Endodermal cell (in vitro differentiated cells): ENCODE measurements at regions not wholly inside any gene's neighbourhood (a gene's known extent, or its start where the extent isn't known, plus 50 kb on each side); places are given as distances from the start of the nearest gene placed in this dataset.

Experiments used
- DNase-seq: peaks from one replicate; pipeline ENCODE4 v3.0.0-alpha.2; 2017
- H3K27ac ChIP-seq: 2 replicates; pipeline ENCODE4 v1.5.1; 2013; ENCODE audit warnings: mild to moderate bottlenecking, low read depth, low read length, moderate library complexity
- H3K27me3 ChIP-seq: 2 replicates; pipeline ENCODE4 v1.6.1; 2013; ENCODE audit warnings: mild to moderate bottlenecking, low read length, moderate library complexity; ENCODE audit not compliant: insufficient read depth, control insufficient read depth, poor library complexity, severe bottlenecking
- H3K36me3 ChIP-seq: 2 replicates; pipeline ENCODE4 v1.7.0; 2013; ENCODE audit warnings: mild to moderate bottlenecking, low read length, moderate library complexity; ENCODE audit not compliant: control insufficient read depth, insufficient read depth
- H3K4me1 ChIP-seq: one replicate; pipeline ENCODE4 v1.7.0; 2013; ENCODE audit warnings: low read length; ENCODE audit not compliant: control insufficient read depth, insufficient read depth
- H3K4me3 ChIP-seq: 2 replicates; pipeline ENCODE4 v1.5.1; 2013; ENCODE audit warnings: mild to moderate bottlenecking, low read length, moderate library complexity
- H3K9ac ChIP-seq: 2 replicates; pipeline ENCODE4 v1.6.1; 2013; ENCODE audit warnings: mild to moderate bottlenecking, low read length, moderate library complexity; ENCODE audit not compliant: poor library complexity, severe bottlenecking; ENCODE audit errors: extremely low read depth
- H3K9me3 ChIP-seq: 2 replicates; pipeline ENCODE4 v1.6.1; 2013; ENCODE audit warnings: mild to moderate bottlenecking, low read length, moderate library complexity; ENCODE audit not compliant: control insufficient read depth
- H3K27ac Mint-ChIP-seq: 2 replicates; pipeline ENCODE4 v1.8.0; 2020; ENCODE audit warnings: mixed read lengths
- H3K27me3 Mint-ChIP-seq: 2 replicates; pipeline ENCODE4 v1.8.0; 2021; ENCODE audit warnings: mild to moderate bottlenecking, mixed read lengths; ENCODE audit not compliant: insufficient read depth
- H3K36me3 Mint-ChIP-seq: 2 replicates; pipeline ENCODE4 v1.8.0; 2020; ENCODE audit warnings: low read depth, mixed read lengths
- H3K4me1 Mint-ChIP-seq: 2 replicates; pipeline ENCODE4 v1.8.0; 2020; ENCODE audit warnings: mixed read lengths
- H3K4me3 Mint-ChIP-seq: 2 replicates; pipeline ENCODE4 v1.8.0; 2020; ENCODE audit warnings: mild to moderate bottlenecking, moderate library complexity, mixed read lengths
- H3K9me3 Mint-ChIP-seq: 2 replicates; pipeline ENCODE4 v1.8.0; 2020; ENCODE audit warnings: mild to moderate bottlenecking, mixed read lengths
- CTCF ChIP-seq: fragments of 200-600 bp; sonication (generic); conservative IDR thresholded peaks from 2 replicates; pipeline ENCODE4 v1.5.0; 2021; ENCODE audit warnings: antibody characterized with exemption, mild to moderate bottlenecking
- WGBS, 2 experiments: methylation state at CpG; one replicate each; pipeline versions ENCODE4 v1.1.5 to v1.1.7; 2013; ENCODE audit warnings: missing lambda C conversion rate in 2 of 2, mixed read lengths in 1 of 2; ENCODE audit not compliant: insufficient coverage in 1 of 2, insufficient read length in 1 of 2; 5-methylcytosine and 5-hydroxymethylcytosine counted together

GRCh38 chr2:195594919-195595694 is 61.9 kb upstream of the SLC39A10 start:
- H3K27me3 Mint-ChIP-seq: peaks cover 3% of the 10 kb centered on the region
- no peak overlapping the region for H3K27ac Mint-ChIP-seq
- peaks cover 34% of the 10 kb centered on the region for H3K4me1 Mint-ChIP-seq
- Histone ChIP-seq H3K36me3 (no peaks in the 10 kb centered on the region), H3K9me3 (no peaks in the 10 kb centered on the region), H3K4me1 (peaks cover 5% of the 10 kb centered on the region), H3K27me3 (peaks cover 36% of the 10 kb centered on the region), H3K9ac (no peak overlapping the region), H3K27ac (no peak overlapping the region), H3K4me3 (peak overlapping the region; percentile 47)
- no peaks in the 10 kb centered on the region for H3K36me3 Mint-ChIP-seq
- WGBS, 2 experiments: 98 to 100% methylated on average over 1 to 2 of the region's 4 CpGs
- H3K4me3 Mint-ChIP-seq: no peak overlapping the region
- no peaks in the 10 kb centered on the region for H3K9me3 Mint-ChIP-seq
- TF ChIP-seq CTCF: no peak
- DNase-seq: no peak

GRCh38 chr2:195594248-195594647 is 62.8 kb upstream of the SLC39A10 start:
- Mint-ChIP-seq H3K4me1 (peaks cover 32% of the 10 kb centered on the region), H3K36me3 (no peaks in the 10 kb centered on the region), H3K27me3 (peaks cover 3% of the 10 kb centered on the region), H3K9me3 (no peaks in the 10 kb centered on the region), H3K4me3 (no peak overlapping the region), H3K27ac (no peak overlapping the region)
- whole genome bisulfite sequencing, 2 experiments: 80% methylated on average over 3 of the region's 3 CpGs; no CpG with 5 or more reads in 1 of the 2 experiments
- TF ChIP-seq CTCF: no peak
- Histone ChIP-seq H3K4me1 (peaks cover 5% of the 10 kb centered on the region), H3K27me3 (peaks cover 40% of the 10 kb centered on the region), H3K27ac (no peak overlapping the region), H3K9ac (no peak overlapping the region), H3K36me3 (no peaks in the 10 kb centered on the region), H3K9me3 (no peaks in the 10 kb centered on the region), H3K4me3 (peak overlapping the region; percentile 47)
- DNase-seq: no peak

GRCh38 chr2:195592105-195592504 is 64.9 kb upstream of the SLC39A10 start:
- DNase-seq: no peak
- 90 to 91% methylated on average over 2 of the region's 2 CpGs for WGBS, 2 experiments
- no peak overlapping the region for H3K4me3 ChIP-seq
- no peaks in the 10 kb centered on the region for H3K36me3 ChIP-seq
- H3K9ac ChIP-seq: no peak overlapping the region
- no peaks in the 10 kb centered on the region for H3K9me3 ChIP-seq
- H3K27ac Mint-ChIP-seq: no peak overlapping the region
- H3K4me1 ChIP-seq: peaks cover 5% of the 10 kb centered on the region
- H3K4me1 Mint-ChIP-seq: peaks cover 32% of the 10 kb centered on the region
- H3K9me3 Mint-ChIP-seq: no peaks in the 10 kb centered on the region
- H3K4me3 Mint-ChIP-seq: no peak overlapping the region
- peaks cover 3% of the 10 kb centered on the region for H3K27me3 Mint-ChIP-seq
- H3K36me3 Mint-ChIP-seq: no peaks in the 10 kb centered on the region
- peaks cover 40% of the 10 kb centered on the region for H3K27me3 ChIP-seq
- TF ChIP-seq CTCF: no peak
- H3K27ac ChIP-seq: no peak overlapping the region
